ENCODE measurements at regions not wholly inside any gene's neighbourhood (a gene's known extent, or its start where the extent isn't known, plus 50 kb on each side); places are given as distances from the start of the nearest gene placed in this dataset.
"Not testable (repeated sequence)": the region's sequence is repeated elsewhere in the genome, so short reads cannot be mapped to it uniquely, and the experiment has no call there.

- not testable (repeated sequence) for DNase-seq (ENCODE audit: extremely low spot score); H3K4me3 ChIP-seq (ENCODE audit: low read depth, low read length); H3K36me3 ChIP-seq (ENCODE audit: insufficient read depth); H3K27ac ChIP-seq (ENCODE audit: low read depth); H3K4me1 ChIP-seq (ENCODE audit: insufficient read depth)
- WGBS, result 98% methylated on average over 36 of the region's 36 CpGs
Measured at GRCh38 chr10:28771580-28772090, 94.3 kb downstream of the BAMBI start.

GRCh38 chr10:28774051-28774995 is 97.0 kb downstream of the BAMBI start:
- Histone ChIP-seq H3K4me3 (ENCODE audit: low read depth, low read length) (no peak overlapping the region), H3K4me1 (ENCODE audit: insufficient read depth) (no peaks in the 10 kb centered on the region), H3K27ac (ENCODE audit: low read depth) (no peak overlapping the region), H3K36me3 (ENCODE audit: insufficient read depth) (no peaks in the 10 kb centered on the region)
- no peak for DNase-seq (ENCODE audit: extremely low spot score)
- WGBS, result 84% methylated on average over 4 of the region's 4 CpGs

GRCh38 chr10:28775773-28776172 is 98.5 kb downstream of the BAMBI start:
- Histone ChIP-seq H3K27ac (ENCODE audit: low read depth) (no peak overlapping the region), H3K4me1 (ENCODE audit: insufficient read depth) (no peaks in the 10 kb centered on the region)
- WGBS, result 95% methylated on average over 3 of the region's 3 CpGs

GRCh38 chr10:28776519-28776918 is 99.2 kb downstream of the BAMBI start:
- H3K4me3 ChIP-seq (ENCODE audit: low read depth, low read length), result no peak overlapping the region
- no peak overlapping the region for H3K27ac ChIP-seq (ENCODE audit: low read depth)
- no peaks in the 10 kb centered on the region for H3K36me3 ChIP-seq (ENCODE audit: insufficient read depth)
- 95% methylated on average over 2 of the region's 2 CpGs for WGBS
- DNase-seq (ENCODE audit: extremely low spot score), result no peak
- no peaks in the 10 kb centered on the region for H3K4me1 ChIP-seq (ENCODE audit: insufficient read depth)

More at GRCh38 chr10:28775773-28776172, 98.5 kb downstream of the BAMBI start:
- H3K36me3 ChIP-seq (ENCODE audit: insufficient read depth), result no peaks in the 10 kb centered on the region
- no peak for DNase-seq (ENCODE audit: extremely low spot score)
- H3K4me3 ChIP-seq (ENCODE audit: low read depth, low read length), result no peak overlapping the region

- H3K4me1 ChIP-seq (ENCODE audit: insufficient read depth), result no peaks in the 10 kb centered on the region
- H3K36me3 ChIP-seq (ENCODE audit: insufficient read depth), result no peaks in the 10 kb centered on the region
- H3K4me3 ChIP-seq (ENCODE audit: low read depth, low read length), result no peak overlapping the region
- DNase-seq (ENCODE audit: extremely low spot score), result no peak
- H3K27ac ChIP-seq (ENCODE audit: low read depth), result no peak overlapping the region
- 85% methylated on average over 2 of the region's 2 CpGs for WGBS
Measured at GRCh38 chr10:28777911-28778310, 100.6 kb downstream of the BAMBI start.

GRCh38 chr10:28778524-28778923 is 101.2 kb downstream of the BAMBI start:
- no peak for DNase-seq (ENCODE audit: extremely low spot score)
- no peak overlapping the region for H3K27ac ChIP-seq (ENCODE audit: low read depth)
- H3K4me3 ChIP-seq (ENCODE audit: low read depth, low read length), result no peak overlapping the region
- no peaks in the 10 kb centered on the region for H3K4me1 ChIP-seq (ENCODE audit: insufficient read depth)
- 92% methylated on average over 2 of the region's 2 CpGs for WGBS
- H3K36me3 ChIP-seq (ENCODE audit: insufficient read depth), result no peaks in the 10 kb centered on the region

- no peaks in the 10 kb centered on the region for H3K4me1 ChIP-seq (ENCODE audit: insufficient read depth)
- no peaks in the 10 kb centered on the region for H3K36me3 ChIP-seq (ENCODE audit: insufficient read depth)
- H3K4me3 ChIP-seq (ENCODE audit: low read depth, low read length), result no peak overlapping the region
- H3K27ac ChIP-seq (ENCODE audit: low read depth), result no peak overlapping the region
- no peak for DNase-seq (ENCODE audit: extremely low spot score)
- WGBS, result 94% methylated on average over 5 of the region's 5 CpGs
Measured at GRCh38 chr10:28781296-28781695, 104.0 kb downstream of the BAMBI start.

- DNase-seq (ENCODE audit: extremely low spot score), result no peak
- no peaks in the 10 kb centered on the region for H3K4me1 ChIP-seq (ENCODE audit: insufficient read depth)
- H3K36me3 ChIP-seq (ENCODE audit: insufficient read depth), result no peaks in the 10 kb centered on the region
- no peak overlapping the region for H3K4me3 ChIP-seq (ENCODE audit: low read depth, low read length)
- no peak overlapping the region for H3K27ac ChIP-seq (ENCODE audit: low read depth)
- WGBS, result 72% methylated on average over 5 of the region's 5 CpGs
Measured at GRCh38 chr10:28783087-28783486, 105.8 kb downstream of the BAMBI start.

GRCh38 chr10:28785018-28785417 is 107.7 kb downstream of the BAMBI start:
- DNase-seq (ENCODE audit: extremely low spot score), result no peak
- 75% methylated on average over 5 of the region's 5 CpGs for WGBS
- Histone ChIP-seq H3K4me1 (ENCODE audit: insufficient read depth) (no peaks in the 10 kb centered on the region), H3K36me3 (ENCODE audit: insufficient read depth) (no peaks in the 10 kb centered on the region), H3K4me3 (ENCODE audit: low read depth, low read length) (no peak overlapping the region), H3K27ac (ENCODE audit: low read depth) (no peak overlapping the region)

- DNase-seq (ENCODE audit: extremely low spot score), result no peak
- H3K27ac ChIP-seq (ENCODE audit: low read depth), result no peak overlapping the region
- H3K36me3 ChIP-seq (ENCODE audit: insufficient read depth), result no peaks in the 10 kb centered on the region
- 89% methylated on average over 2 of the region's 2 CpGs for WGBS
- no peaks in the 10 kb centered on the region for H3K4me1 ChIP-seq (ENCODE audit: insufficient read depth)
- H3K4me3 ChIP-seq (ENCODE audit: low read depth, low read length), result no peak overlapping the region
Measured at GRCh38 chr10:28788252-28788651, 110.9 kb downstream of the BAMBI start.

GRCh38 chr10:28788762-28789161 is 111.4 kb downstream of the BAMBI start:
- Histone ChIP-seq H3K27ac (ENCODE audit: low read depth) (no peak overlapping the region), H3K4me3 (ENCODE audit: low read depth, low read length) (no peak overlapping the region), H3K36me3 (ENCODE audit: insufficient read depth) (no peaks in the 10 kb centered on the region), H3K4me1 (ENCODE audit: insufficient read depth) (no peaks in the 10 kb centered on the region)
- DNase-seq (ENCODE audit: extremely low spot score), result no peak
- 67% methylated on average over 5 of the region's 5 CpGs for WGBS

GRCh38 chr10:28790146-28790545 is 112.8 kb downstream of the BAMBI start:
- no peak for DNase-seq (ENCODE audit: extremely low spot score)
- no peaks in the 10 kb centered on the region for H3K36me3 ChIP-seq (ENCODE audit: insufficient read depth)
- WGBS, result 95% methylated on average over 8 of the region's 8 CpGs
- H3K27ac ChIP-seq (ENCODE audit: low read depth), result no peak overlapping the region
- H3K4me3 ChIP-seq (ENCODE audit: low read depth, low read length), result no peak overlapping the region
- no peaks in the 10 kb centered on the region for H3K4me1 ChIP-seq (ENCODE audit: insufficient read depth)

GRCh38 chr10:28793482-28793881 is 116.2 kb downstream of the BAMBI start:
- DNase-seq (ENCODE audit: extremely low spot score), result no peak
- 73% methylated on average over 3 of the region's 3 CpGs for WGBS
- no peak overlapping the region for H3K4me3 ChIP-seq (ENCODE audit: low read depth, low read length)
- H3K4me1 ChIP-seq (ENCODE audit: insufficient read depth), result no peaks in the 10 kb centered on the region
- H3K27ac ChIP-seq (ENCODE audit: low read depth), result no peak overlapping the region
- no peaks in the 10 kb centered on the region for H3K36me3 ChIP-seq (ENCODE audit: insufficient read depth)

GRCh38 chr10:28794986-28795385 is 117.7 kb downstream of the BAMBI start:
- H3K4me3 ChIP-seq (ENCODE audit: low read depth, low read length), result no peak overlapping the region
- H3K27ac ChIP-seq (ENCODE audit: low read depth), result no peak overlapping the region
- WGBS, result 96% methylated on average over 3 of the region's 3 CpGs
- no peaks in the 10 kb centered on the region for H3K4me1 ChIP-seq (ENCODE audit: insufficient read depth)
- H3K36me3 ChIP-seq (ENCODE audit: insufficient read depth), result no peaks in the 10 kb centered on the region
- DNase-seq (ENCODE audit: extremely low spot score), result no peak

Measured in urinary bladder (tissue), 3 donors.